ENCODE measurements at regions not wholly inside any gene's neighbourhood (a gene's known extent, or its start where the extent isn't known, plus 50 kb on each side); places are given as distances from the start of the nearest gene placed in this dataset.

DNA sequence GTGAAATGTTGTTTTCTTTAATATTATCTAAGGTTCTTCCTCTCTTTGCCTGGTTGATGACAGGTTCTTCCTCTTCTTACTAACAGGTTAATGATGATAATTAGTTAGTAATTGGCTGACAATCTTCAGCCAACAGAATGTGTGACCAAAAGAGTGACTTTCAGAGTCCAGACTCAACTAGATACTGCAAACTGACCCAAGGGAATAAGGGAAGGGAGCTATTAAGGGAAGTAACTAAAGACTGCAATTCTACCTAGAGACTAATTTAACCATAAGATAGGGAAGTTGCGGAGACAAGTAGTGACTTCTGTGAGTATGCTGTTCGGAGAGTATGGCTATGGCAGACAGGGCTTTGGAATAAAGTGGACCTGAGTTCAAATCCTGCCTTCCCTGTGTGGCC, 127.3 kb upstream of the TACR1 start:
- TF ChIP-seq, protein P1, sequence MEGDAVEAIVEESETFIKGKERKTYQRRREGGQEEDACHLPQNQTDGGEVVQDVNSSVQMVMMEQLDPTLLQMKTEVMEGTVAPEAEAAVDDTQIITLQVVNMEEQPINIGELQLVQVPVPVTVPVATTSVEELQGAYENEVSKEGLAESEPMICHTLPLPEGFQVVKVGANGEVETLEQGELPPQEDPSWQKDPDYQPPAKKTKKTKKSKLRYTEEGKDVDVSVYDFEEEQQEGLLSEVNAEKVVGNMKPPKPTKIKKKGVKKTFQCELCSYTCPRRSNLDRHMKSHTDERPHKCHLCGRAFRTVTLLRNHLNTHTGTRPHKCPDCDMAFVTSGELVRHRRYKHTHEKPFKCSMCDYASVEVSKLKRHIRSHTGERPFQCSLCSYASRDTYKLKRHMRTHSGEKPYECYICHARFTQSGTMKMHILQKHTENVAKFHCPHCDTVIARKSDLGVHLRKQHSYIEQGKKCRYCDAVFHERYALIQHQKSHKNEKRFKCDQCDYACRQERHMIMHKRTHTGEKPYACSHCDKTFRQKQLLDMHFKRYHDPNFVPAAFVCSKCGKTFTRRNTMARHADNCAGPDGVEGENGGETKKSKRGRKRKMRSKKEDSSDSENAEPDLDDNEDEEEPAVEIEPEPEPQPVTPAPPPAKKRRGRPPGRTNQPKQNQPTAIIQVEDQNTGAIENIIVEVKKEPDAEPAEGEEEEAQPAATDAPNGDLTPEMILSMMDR (IDR thresholded peaks at IDR 0.05; ENCODE audit: low read depth, low read length, poor library complexity, severe bottlenecking), result no peak
- no peak for TF ChIP-seq EZH2phosphoT487 (IDR thresholded peaks at IDR 0.05; ENCODE audit: borderline replicate concordance, low read length)
